ENCODE measurements at regions not wholly inside any gene's neighbourhood (a gene's known extent, or its start where the extent isn't known, plus 50 kb on each side); places are given as distances from the start of the nearest gene placed in this dataset.

DNA sequence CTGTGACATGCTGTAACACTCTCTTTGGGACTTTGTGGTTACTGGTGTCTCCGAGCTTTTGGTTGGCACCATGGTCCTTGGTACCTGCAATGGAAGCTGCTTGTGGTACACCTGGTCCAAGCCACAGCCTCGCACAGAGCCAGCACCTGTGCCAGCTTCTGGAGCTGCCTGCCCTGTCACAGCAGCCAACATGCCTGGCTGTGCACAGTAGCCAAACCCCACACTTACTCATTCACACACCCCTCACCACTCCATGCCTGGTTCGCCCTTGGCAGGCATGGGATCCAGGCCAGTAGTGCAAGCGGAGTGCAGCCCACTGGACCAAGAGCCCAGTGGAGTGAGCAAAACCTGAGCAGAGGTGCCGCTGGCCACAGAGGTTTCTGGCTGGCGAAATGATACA lies 459.9 kb downstream of the TBC1D32 start:
- TF ChIP-seq, protein P1, sequence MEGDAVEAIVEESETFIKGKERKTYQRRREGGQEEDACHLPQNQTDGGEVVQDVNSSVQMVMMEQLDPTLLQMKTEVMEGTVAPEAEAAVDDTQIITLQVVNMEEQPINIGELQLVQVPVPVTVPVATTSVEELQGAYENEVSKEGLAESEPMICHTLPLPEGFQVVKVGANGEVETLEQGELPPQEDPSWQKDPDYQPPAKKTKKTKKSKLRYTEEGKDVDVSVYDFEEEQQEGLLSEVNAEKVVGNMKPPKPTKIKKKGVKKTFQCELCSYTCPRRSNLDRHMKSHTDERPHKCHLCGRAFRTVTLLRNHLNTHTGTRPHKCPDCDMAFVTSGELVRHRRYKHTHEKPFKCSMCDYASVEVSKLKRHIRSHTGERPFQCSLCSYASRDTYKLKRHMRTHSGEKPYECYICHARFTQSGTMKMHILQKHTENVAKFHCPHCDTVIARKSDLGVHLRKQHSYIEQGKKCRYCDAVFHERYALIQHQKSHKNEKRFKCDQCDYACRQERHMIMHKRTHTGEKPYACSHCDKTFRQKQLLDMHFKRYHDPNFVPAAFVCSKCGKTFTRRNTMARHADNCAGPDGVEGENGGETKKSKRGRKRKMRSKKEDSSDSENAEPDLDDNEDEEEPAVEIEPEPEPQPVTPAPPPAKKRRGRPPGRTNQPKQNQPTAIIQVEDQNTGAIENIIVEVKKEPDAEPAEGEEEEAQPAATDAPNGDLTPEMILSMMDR (IDR thresholded peaks at IDR 0.05; ENCODE audit: low read depth, low read length): no peak
- no peak for TF ChIP-seq EZH2phosphoT487 (IDR thresholded peaks at IDR 0.05; ENCODE audit: low read depth)
